ENCODE measurements at regions not wholly inside any gene's neighbourhood (a gene's known extent, or its start where the extent isn't known, plus 50 kb on each side); places are given as distances from the start of the nearest gene placed in this dataset.

DNA sequence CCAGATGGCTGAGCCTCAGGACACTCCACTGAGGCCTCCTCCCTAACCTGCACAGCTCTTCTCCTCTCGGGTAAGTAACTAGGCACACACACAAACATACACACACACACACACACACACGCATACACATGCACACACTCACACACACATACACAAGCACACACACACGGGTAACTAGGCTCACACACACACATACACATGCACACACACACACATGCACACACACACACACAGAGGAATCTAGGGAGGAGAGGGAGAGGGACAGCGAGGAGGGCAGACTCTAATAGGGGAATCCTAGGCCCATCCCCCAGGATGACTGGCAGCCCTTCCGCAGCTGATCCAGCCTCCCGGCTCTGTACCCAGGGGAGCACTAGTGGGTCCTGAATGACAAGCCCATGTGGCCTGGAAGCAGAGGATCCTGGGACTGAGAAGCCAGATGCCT lies 177.4 kb upstream of the LINGO1 start:
- H3K4me1 ChIP-seq: no peaks in the 10 kb centered on the region
- TF ChIP-seq POLR2A (IDR thresholded peaks at IDR 0.05) (no peak), POLR2AphosphoS5 (IDR thresholded peaks at IDR 0.05) (no peak), CTCF (IDR thresholded peaks at IDR 0.05) (no peak), EP300 (IDR thresholded peaks at IDR 0.05) (no peak)
- H3K36me3 ChIP-seq: no peaks in the 10 kb centered on the region
- no peak overlapping the region for H3K4me3 ChIP-seq
- no peak for ATAC-seq
- WGBS, 2 donors (ENCODE audit: low coverage in 1 of 2): 43 to 50% methylated on average over 1 to 3 of the region's 6 CpGs
- no peak overlapping the region for H3K27ac ChIP-seq
- H3K9me3 ChIP-seq: no peaks in the 10 kb centered on the region
- H3K27me3 ChIP-seq: peaks cover 27% of the 10 kb centered on the region

- H3K36me3 ChIP-seq: no peaks in the 10 kb centered on the region
- H3K9me3 ChIP-seq: no peaks in the 10 kb centered on the region
- ATAC-seq: no peak
- H3K4me1 ChIP-seq: no peaks in the 10 kb centered on the region
- H3K27ac ChIP-seq: no peak overlapping the region
- no peak overlapping the region for H3K4me3 ChIP-seq
- 100% methylated on average over 2 to 3 of the region's 8 CpGs for WGBS, 2 donors (ENCODE audit: low coverage in 1 of 2)
- H3K27me3 ChIP-seq: peaks cover 15% of the 10 kb centered on the region
- TF ChIP-seq EP300 (IDR thresholded peaks at IDR 0.05): no peak
- TF ChIP-seq POLR2A (IDR thresholded peaks at IDR 0.05): no peak
- no peak for TF ChIP-seq POLR2AphosphoS5 (IDR thresholded peaks at IDR 0.05)
- no peak for TF ChIP-seq CTCF (IDR thresholded peaks at IDR 0.05)
Measured at GRCh38 chr15:77808581-77809177, 176.0 kb upstream of the LINGO1 start.

- H3K27me3 ChIP-seq: peaks cover 14% of the 10 kb centered on the region
- ATAC-seq: no peak
- no peak overlapping the region for H3K27ac ChIP-seq
- H3K4me3 ChIP-seq: no peak overlapping the region
- H3K36me3 ChIP-seq: no peaks in the 10 kb centered on the region
- WGBS, 2 donors (ENCODE audit: low coverage in 1 of 2): no CpG with 5 or more reads among the region's 7 CpGs
- no peaks in the 10 kb centered on the region for H3K9me3 ChIP-seq
- TF ChIP-seq POLR2A (IDR thresholded peaks at IDR 0.05): no peak
- no peak for TF ChIP-seq CTCF (IDR thresholded peaks at IDR 0.05)
- TF ChIP-seq EP300 (IDR thresholded peaks at IDR 0.05): no peak
- TF ChIP-seq POLR2AphosphoS5 (IDR thresholded peaks at IDR 0.05): no peak
- no peaks in the 10 kb centered on the region for H3K4me1 ChIP-seq
Measured at GRCh38 chr15:77808075-77808474, 175.4 kb upstream of the LINGO1 start.

- H3K9me3 ChIP-seq: no peaks in the 10 kb centered on the region
- TF ChIP-seq POLR2AphosphoS5 (IDR thresholded peaks at IDR 0.05) (no peak), POLR2A (IDR thresholded peaks at IDR 0.05) (no peak), EP300 (IDR thresholded peaks at IDR 0.05) (no peak), CTCF (IDR thresholded peaks at IDR 0.05) (no peak)
- no peak overlapping the region for H3K4me3 ChIP-seq
- H3K4me1 ChIP-seq: no peaks in the 10 kb centered on the region
- H3K27ac ChIP-seq: no peak overlapping the region
- H3K27me3 ChIP-seq: peaks cover 10% of the 10 kb centered on the region
- ATAC-seq: no peak
- H3K36me3 ChIP-seq: no peaks in the 10 kb centered on the region
- WGBS, 2 donors (ENCODE audit: low coverage in 1 of 2): 65 to 70% methylated on average over 9 of the region's 9 CpGs
Measured at GRCh38 chr15:77807611-77808010, 174.9 kb upstream of the LINGO1 start.

- H3K27ac ChIP-seq: no peak overlapping the region
- no peaks in the 10 kb centered on the region for H3K4me1 ChIP-seq
- H3K27me3 ChIP-seq: peaks cover 9% of the 10 kb centered on the region
- H3K9me3 ChIP-seq: no peaks in the 10 kb centered on the region
- no peak for ATAC-seq
- H3K36me3 ChIP-seq: no peaks in the 10 kb centered on the region
- 0 to 69% methylated on average over 1 to 4 of the region's 6 CpGs for WGBS, 2 donors (ENCODE audit: low coverage in 1 of 2)
- TF ChIP-seq POLR2AphosphoS5 (IDR thresholded peaks at IDR 0.05) (no peak), CTCF (IDR thresholded peaks at IDR 0.05) (no peak), EP300 (IDR thresholded peaks at IDR 0.05) (no peak), POLR2A (IDR thresholded peaks at IDR 0.05) (no peak)
- no peak overlapping the region for H3K4me3 ChIP-seq
Measured at GRCh38 chr15:77807115-77807514, 174.4 kb upstream of the LINGO1 start.
